HS-27A (cell line): ENCODE measurements at regions not wholly inside any gene's neighbourhood (a gene's known extent, or its start where the extent isn't known, plus 50 kb on each side); places are given as distances from the start of the nearest gene placed in this dataset.

Experiments used
- DNase-seq: peaks from one replicate; pipeline ENCODE4 v3.0.0-alpha.2; 2012; ENCODE audit warnings: low read depth, missing footprints

GRCh38 chr1:184322253-184322652 lies 64.6 kb upstream of the C1orf21 start:
- DNase-seq: no peak

- DNase-seq: no peak
These were observed 61.9 kb upstream of the C1orf21 start for GRCh38 chr1:184324972-184325371.

GRCh38 chr1:184326278-184326677 lies 60.6 kb upstream of the C1orf21 start:
- DNase-seq: no peak

GRCh38 chr1:184329245-184329953 lies 57.4 kb upstream of the C1orf21 start:
- no peak for DNase-seq

GRCh38 chr1:184329962-184330868 lies 56.6 kb upstream of the C1orf21 start:
- no peak for DNase-seq

- no peak for DNase-seq
These were observed 56.0 kb upstream of the C1orf21 start for GRCh38 chr1:184330875-184331274.
